Testis (tissue), 2 donors: ENCODE measurements at regions not wholly inside any gene's neighbourhood (a gene's known extent, or its start where the extent isn't known, plus 50 kb on each side); places are given as distances from the start of the nearest gene placed in this dataset.

Experiments used
- POLR2A ChIP-seq: fragments of 450-650 bp; IDR thresholded peaks from one replicate; pipeline ENCODE4 v1.6.1; 2017; ENCODE audit warnings: antibody characterized with exemption, mild to moderate bottlenecking, moderate library complexity
- TF ChIP-seq, protein P1 (sequence below), 3 experiments: fragments of 450-650 bp in 2 of 3; fragments of 200-600 bp in 1 of 3; sonication (generic) in 1 of 3; IDR thresholded peaks; one replicate each; pipeline ENCODE4 v1.5.1; 2016 to 2019; ENCODE audit warnings: antibody characterized with exemption in 3 of 3, mild to moderate bottlenecking in 2 of 3, moderate library complexity in 1 of 3

DNA sequence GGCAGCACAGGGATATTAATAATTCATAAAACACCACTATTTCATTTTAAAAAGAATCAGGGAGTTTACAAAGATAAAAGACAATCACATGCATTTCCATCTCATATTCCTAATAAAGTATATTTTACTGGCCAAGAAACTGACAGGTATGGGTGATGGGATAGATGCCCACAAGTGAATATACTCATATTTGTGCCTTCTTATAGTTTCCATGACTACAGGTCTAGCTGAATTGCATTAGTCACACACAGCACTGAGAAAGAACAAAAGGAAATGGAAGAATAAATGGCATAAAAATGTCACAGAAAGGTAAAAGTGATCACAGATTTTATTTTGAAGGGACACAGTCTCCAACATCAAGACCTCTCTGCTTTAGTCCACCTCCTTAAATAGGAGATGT lies 193.5 kb downstream of the PLK2 start:
- TF ChIP-seq, protein P1, sequence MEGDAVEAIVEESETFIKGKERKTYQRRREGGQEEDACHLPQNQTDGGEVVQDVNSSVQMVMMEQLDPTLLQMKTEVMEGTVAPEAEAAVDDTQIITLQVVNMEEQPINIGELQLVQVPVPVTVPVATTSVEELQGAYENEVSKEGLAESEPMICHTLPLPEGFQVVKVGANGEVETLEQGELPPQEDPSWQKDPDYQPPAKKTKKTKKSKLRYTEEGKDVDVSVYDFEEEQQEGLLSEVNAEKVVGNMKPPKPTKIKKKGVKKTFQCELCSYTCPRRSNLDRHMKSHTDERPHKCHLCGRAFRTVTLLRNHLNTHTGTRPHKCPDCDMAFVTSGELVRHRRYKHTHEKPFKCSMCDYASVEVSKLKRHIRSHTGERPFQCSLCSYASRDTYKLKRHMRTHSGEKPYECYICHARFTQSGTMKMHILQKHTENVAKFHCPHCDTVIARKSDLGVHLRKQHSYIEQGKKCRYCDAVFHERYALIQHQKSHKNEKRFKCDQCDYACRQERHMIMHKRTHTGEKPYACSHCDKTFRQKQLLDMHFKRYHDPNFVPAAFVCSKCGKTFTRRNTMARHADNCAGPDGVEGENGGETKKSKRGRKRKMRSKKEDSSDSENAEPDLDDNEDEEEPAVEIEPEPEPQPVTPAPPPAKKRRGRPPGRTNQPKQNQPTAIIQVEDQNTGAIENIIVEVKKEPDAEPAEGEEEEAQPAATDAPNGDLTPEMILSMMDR (IDR thresholded peaks at IDR 0.05): no peak
- no peak for TF ChIP-seq POLR2A
